GM23338 (cell line): ENCODE measurements at regions not wholly inside any gene's neighbourhood (a gene's known extent, or its start where the extent isn't known, plus 50 kb on each side); places are given as distances from the start of the nearest gene placed in this dataset.

ENCODE experiments used
- ATAC-seq: fragments of 200-7000 bp; cut with Tn5 transposase; 3 replicates; pipeline ENCODE4 v1.9.1; 2020
- DNase-seq: peaks from one replicate; pipeline ENCODE4 v3.0.0-alpha.2; 2015; ENCODE audit warnings: low spot score
- H2AFZ ChIP-seq: fragments of 200-600 bp; sonication (generic); 2 replicates; pipeline ENCODE4 v1.8.0; 2016; ENCODE audit warnings: antibody characterized with exemption, mild to moderate bottlenecking, moderate library complexity
- H3F3A ChIP-seq: fragments of 200-600 bp; sonication (generic); replicated peaks from 2 replicates; pipeline ENCODE4 v1.8.0; 2017; ENCODE audit warnings: antibody characterized with exemption, mixed run types, low read depth
- H3K27ac ChIP-seq: fragments of 200-600 bp; sonication (generic); 2 replicates; pipeline ENCODE4 v1.6.1; 2016; ENCODE audit warnings: low read depth
- H3K27me3 ChIP-seq: fragments of 200-600 bp; sonication (generic); 2 replicates; pipeline ENCODE4 v1.8.0; 2016; ENCODE audit warnings: mild to moderate bottlenecking, mixed run types, moderate library complexity; ENCODE audit not compliant: insufficient read depth
- H3K36me3 ChIP-seq: fragments of 200-600 bp; sonication (generic); 2 replicates; pipeline ENCODE4 v1.8.0; 2016; ENCODE audit warnings: mild to moderate bottlenecking; ENCODE audit not compliant: insufficient read depth
- H3K4me1 ChIP-seq: fragments of 200-600 bp; sonication (generic); 2 replicates; pipeline ENCODE4 v1.8.0; 2016; ENCODE audit warnings: mild to moderate bottlenecking, moderate library complexity; ENCODE audit not compliant: insufficient read depth
- H3K4me2 ChIP-seq: fragments of 200-600 bp; sonication (generic); 2 replicates; pipeline ENCODE4 v1.7.1; 2017; ENCODE audit warnings: mixed run types
- H3K4me3 ChIP-seq: fragments of 200-600 bp; sonication (generic); 2 replicates; pipeline ENCODE4 v1.6.1; 2016; ENCODE audit warnings: mixed run types
- H3K79me2 ChIP-seq: fragments of 200-600 bp; sonication (generic); replicated peaks from 2 replicates; pipeline ENCODE4 v1.8.0; 2017; ENCODE audit warnings: mild to moderate bottlenecking; ENCODE audit not compliant: insufficient read depth
- H3K9me2 ChIP-seq: fragments of 200-600 bp; sonication (generic); 2 replicates; pipeline ENCODE4 v1.8.0; 2017; ENCODE audit not compliant: insufficient read depth
- H4K20me1 ChIP-seq: fragments of 200-600 bp; sonication (generic); replicated peaks from 2 replicates; pipeline ENCODE4 v1.8.0; 2017; ENCODE audit warnings: mild to moderate bottlenecking; ENCODE audit not compliant: insufficient read depth
- H3K27ac Mint-ChIP-seq: 2 replicates; pipeline ENCODE4 v1.8.0; 2020; ENCODE audit warnings: inconsistent platforms, mild to moderate bottlenecking, moderate library complexity, mixed read lengths
- H3K27me3 Mint-ChIP-seq: 3 replicates; pipeline ENCODE4 v1.8.0; 2022; ENCODE audit warnings: low read depth, mild to moderate bottlenecking, moderate library complexity, mixed read lengths, inconsistent platforms; ENCODE audit not compliant: insufficient read depth, poor library complexity
- H3K36me3 Mint-ChIP-seq: 3 replicates; pipeline ENCODE4 v1.8.0; 2021; ENCODE audit warnings: low read depth, mild to moderate bottlenecking, inconsistent platforms, moderate library complexity, mixed read lengths
- H3K4me1 Mint-ChIP-seq: 3 replicates; pipeline ENCODE4 v1.8.0; 2020; ENCODE audit warnings: mild to moderate bottlenecking, inconsistent platforms, mixed read lengths
- H3K4me3 Mint-ChIP-seq: 3 replicates; pipeline ENCODE4 v1.8.0; 2021; ENCODE audit warnings: moderate library complexity, mild to moderate bottlenecking, inconsistent platforms, mixed read lengths
- H3K9me3 Mint-ChIP-seq: 3 replicates; pipeline ENCODE4 v1.8.0; 2020; ENCODE audit warnings: moderate library complexity, mild to moderate bottlenecking, inconsistent platforms, mixed read lengths
- CREB1 ChIP-seq: fragments of 250-450 bp; sonication (Bioruptor Pico); IDR thresholded peaks from 2 replicates; pipeline ENCODE4 v1.5.0; 2020; ENCODE audit warnings: low read depth, mild to moderate bottlenecking, moderate library complexity
- EZH2phosphoT487 ChIP-seq: fragments of 200-600 bp; sonication (generic); IDR thresholded peaks from one replicate; pipeline ENCODE4 v1.8.1; 2018; ENCODE audit warnings: antibody characterized with exemption; ENCODE audit not compliant: unreplicated experiment
- JUNB ChIP-seq: IDR thresholded peaks from one replicate; pipeline ENCODE4 v1.6.1; 2016; ENCODE audit warnings: antibody characterized with exemption; ENCODE audit not compliant: unreplicated experiment
- NANOG ChIP-seq: IDR thresholded peaks from 2 replicates; pipeline ENCODE4 v1.6.1; 2016; ENCODE audit warnings: antibody characterized with exemption, borderline replicate concordance
- POLR2AphosphoS5 ChIP-seq: IDR thresholded peaks from 2 replicates; pipeline ENCODE4 v1.6.1; 2016; ENCODE audit warnings: antibody characterized with exemption, low read depth
- STAT1 ChIP-seq: IDR thresholded peaks from one replicate; pipeline ENCODE4 v1.6.1; 2016; ENCODE audit warnings: antibody characterized with exemption; ENCODE audit not compliant: unreplicated experiment
- TF ChIP-seq, protein P1 (sequence below): IDR thresholded peaks from one replicate; pipeline ENCODE4 v1.6.1; 2018; ENCODE audit warnings: antibody characterized with exemption; ENCODE audit not compliant: unreplicated experiment
- TF ChIP-seq, protein P2 (sequence below), 2 experiments: fragments of 200-600 bp in 1 of 2; sonication (generic) in 1 of 2; conservative IDR thresholded peaks; 2 replicates each; pipeline versions ENCODE4 v1.5.1 to v1.6.1; 2016 to 2017; ENCODE audit warnings: antibody characterized with exemption in 2 of 2, low read depth in 2 of 2, mild to moderate bottlenecking in 2 of 2, moderate library complexity in 1 of 2
- TF ChIP-seq, protein P3 (sequence below): IDR thresholded peaks from 2 replicates; pipeline ENCODE4 v1.6.1; 2016; ENCODE audit warnings: antibody characterized with exemption
- TF ChIP-seq, protein P4 (sequence below): fragments of 250-450 bp; sonication (Bioruptor Pico); IDR thresholded peaks from 2 replicates; pipeline ENCODE4 v1.5.0; 2020; ENCODE audit warnings: mild to moderate bottlenecking, moderate library complexity

DNA sequence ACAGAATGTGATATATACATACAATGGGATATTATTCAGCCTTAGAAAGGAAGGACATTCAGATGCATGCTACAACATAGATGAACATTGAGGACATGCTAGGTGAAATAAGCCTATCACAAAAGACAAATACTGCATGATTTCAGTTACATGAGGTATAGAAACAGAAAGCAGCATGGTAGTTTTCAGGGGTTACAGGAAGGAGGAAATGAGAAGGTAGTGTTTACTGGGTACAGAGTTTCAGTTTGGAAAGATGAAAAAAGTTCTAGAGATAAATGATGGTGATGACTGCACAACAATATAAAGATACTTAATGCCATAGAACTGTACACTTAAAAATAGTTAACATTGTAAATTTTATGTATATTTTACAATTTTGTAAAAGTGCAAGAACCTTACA is 266.7 kb upstream of the C11orf87 start:
- H3K9me2 ChIP-seq, result no peaks in the 10 kb centered on the region; the same call in 1 of the 2 replicates
- DNase-seq (no peak), ATAC-seq (no peak)
- Mint-ChIP-seq H3K4me3 (no peak overlapping the region), H3K36me3 (no peaks in the 10 kb centered on the region), H3K27ac (no peak overlapping the region), H3K9me3 (peaks cover 4% of the 10 kb centered on the region; the same call in 2 of the 3 replicates), H3K27me3 (peaks cover 3% of the 10 kb centered on the region), H3K4me1 (peaks cover 5% of the 10 kb centered on the region; the same call in 2 of the 3 replicates)
- no peak for TF ChIP-seq CREB1
- TF ChIP-seq JUNB, result no peak
- TF ChIP-seq, protein P1, sequence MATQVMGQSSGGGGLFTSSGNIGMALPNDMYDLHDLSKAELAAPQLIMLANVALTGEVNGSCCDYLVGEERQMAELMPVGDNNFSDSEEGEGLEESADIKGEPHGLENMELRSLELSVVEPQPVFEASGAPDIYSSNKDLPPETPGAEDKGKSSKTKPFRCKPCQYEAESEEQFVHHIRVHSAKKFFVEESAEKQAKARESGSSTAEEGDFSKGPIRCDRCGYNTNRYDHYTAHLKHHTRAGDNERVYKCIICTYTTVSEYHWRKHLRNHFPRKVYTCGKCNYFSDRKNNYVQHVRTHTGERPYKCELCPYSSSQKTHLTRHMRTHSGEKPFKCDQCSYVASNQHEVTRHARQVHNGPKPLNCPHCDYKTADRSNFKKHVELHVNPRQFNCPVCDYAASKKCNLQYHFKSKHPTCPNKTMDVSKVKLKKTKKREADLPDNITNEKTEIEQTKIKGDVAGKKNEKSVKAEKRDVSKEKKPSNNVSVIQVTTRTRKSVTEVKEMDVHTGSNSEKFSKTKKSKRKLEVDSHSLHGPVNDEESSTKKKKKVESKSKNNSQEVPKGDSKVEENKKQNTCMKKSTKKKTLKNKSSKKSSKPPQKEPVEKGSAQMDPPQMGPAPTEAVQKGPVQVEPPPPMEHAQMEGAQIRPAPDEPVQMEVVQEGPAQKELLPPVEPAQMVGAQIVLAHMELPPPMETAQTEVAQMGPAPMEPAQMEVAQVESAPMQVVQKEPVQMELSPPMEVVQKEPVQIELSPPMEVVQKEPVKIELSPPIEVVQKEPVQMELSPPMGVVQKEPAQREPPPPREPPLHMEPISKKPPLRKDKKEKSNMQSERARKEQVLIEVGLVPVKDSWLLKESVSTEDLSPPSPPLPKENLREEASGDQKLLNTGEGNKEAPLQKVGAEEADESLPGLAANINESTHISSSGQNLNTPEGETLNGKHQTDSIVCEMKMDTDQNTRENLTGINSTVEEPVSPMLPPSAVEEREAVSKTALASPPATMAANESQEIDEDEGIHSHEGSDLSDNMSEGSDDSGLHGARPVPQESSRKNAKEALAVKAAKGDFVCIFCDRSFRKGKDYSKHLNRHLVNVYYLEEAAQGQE, result no peak
- TF ChIP-seq EZH2phosphoT487, result no peak
- H4K20me1 ChIP-seq, result no peaks in the 10 kb centered on the region
- H3K27me3 ChIP-seq, result no peaks in the 10 kb centered on the region
- no peaks in the 10 kb centered on the region for H3K36me3 ChIP-seq
- no peak overlapping the region for H3K27ac ChIP-seq
- no peak overlapping the region for H3K4me3 ChIP-seq
- H3K79me2 ChIP-seq, result no peaks in the 10 kb centered on the region
- H3K4me1 ChIP-seq, result no peaks in the 10 kb centered on the region
- no peaks in the 10 kb centered on the region for H3F3A ChIP-seq
- no peak overlapping the region for H3K4me2 ChIP-seq
- H2AFZ ChIP-seq, result no peak overlapping the region

DNA sequence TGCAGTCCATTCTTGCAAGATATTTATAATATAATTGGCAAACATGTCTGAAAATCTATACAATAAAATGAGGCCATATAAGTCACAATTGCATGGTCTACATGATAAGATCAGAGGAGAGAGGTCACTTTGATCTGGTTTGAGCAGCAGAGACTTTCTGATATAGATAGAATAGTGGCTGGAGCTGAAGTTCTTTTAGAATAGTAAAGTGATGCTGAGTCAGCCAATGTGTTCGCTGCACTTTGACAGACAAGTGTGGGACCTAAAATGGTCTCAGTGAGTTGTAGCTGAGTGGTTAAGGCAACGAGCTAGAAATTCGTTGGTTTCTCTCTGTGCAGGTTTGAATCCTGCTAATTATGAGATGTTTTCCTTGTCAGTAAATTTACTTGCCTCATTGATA is 257.0 kb upstream of the C11orf87 start:
- H3K4me1 ChIP-seq, result no peaks in the 10 kb centered on the region
- H3K36me3 Mint-ChIP-seq, result no peaks in the 10 kb centered on the region
- peaks cover 3% of the 10 kb centered on the region for H3K9me2 ChIP-seq
- no peaks in the 10 kb centered on the region for H3K27me3 ChIP-seq
- H3K4me2 ChIP-seq, result no peak overlapping the region
- no peaks in the 10 kb centered on the region for H3K79me2 ChIP-seq
- H3K36me3 ChIP-seq, result no peaks in the 10 kb centered on the region
- ATAC-seq, result no peak
- no peaks in the 10 kb centered on the region for H3K4me1 Mint-ChIP-seq
- no peak for DNase-seq
- H3K27ac Mint-ChIP-seq, result no peak overlapping the region
- no peak overlapping the region for H3K4me3 ChIP-seq
- no peaks in the 10 kb centered on the region for H3F3A ChIP-seq
- no peaks in the 10 kb centered on the region for H3K27me3 Mint-ChIP-seq
- H4K20me1 ChIP-seq, result no peaks in the 10 kb centered on the region
- no peak overlapping the region for H3K27ac ChIP-seq
- no peaks in the 10 kb centered on the region for H3K9me3 Mint-ChIP-seq
- H2AFZ ChIP-seq, result peak overlapping the region; percentile 18; the same call in 1 of the 2 replicates
- H3K4me3 Mint-ChIP-seq, result no peak overlapping the region
- no peak for TF ChIP-seq JUNB
- TF ChIP-seq STAT1, result no peak
- no peak for TF ChIP-seq POLR2AphosphoS5
- TF ChIP-seq NANOG, result no peak
- TF ChIP-seq, protein P2, sequence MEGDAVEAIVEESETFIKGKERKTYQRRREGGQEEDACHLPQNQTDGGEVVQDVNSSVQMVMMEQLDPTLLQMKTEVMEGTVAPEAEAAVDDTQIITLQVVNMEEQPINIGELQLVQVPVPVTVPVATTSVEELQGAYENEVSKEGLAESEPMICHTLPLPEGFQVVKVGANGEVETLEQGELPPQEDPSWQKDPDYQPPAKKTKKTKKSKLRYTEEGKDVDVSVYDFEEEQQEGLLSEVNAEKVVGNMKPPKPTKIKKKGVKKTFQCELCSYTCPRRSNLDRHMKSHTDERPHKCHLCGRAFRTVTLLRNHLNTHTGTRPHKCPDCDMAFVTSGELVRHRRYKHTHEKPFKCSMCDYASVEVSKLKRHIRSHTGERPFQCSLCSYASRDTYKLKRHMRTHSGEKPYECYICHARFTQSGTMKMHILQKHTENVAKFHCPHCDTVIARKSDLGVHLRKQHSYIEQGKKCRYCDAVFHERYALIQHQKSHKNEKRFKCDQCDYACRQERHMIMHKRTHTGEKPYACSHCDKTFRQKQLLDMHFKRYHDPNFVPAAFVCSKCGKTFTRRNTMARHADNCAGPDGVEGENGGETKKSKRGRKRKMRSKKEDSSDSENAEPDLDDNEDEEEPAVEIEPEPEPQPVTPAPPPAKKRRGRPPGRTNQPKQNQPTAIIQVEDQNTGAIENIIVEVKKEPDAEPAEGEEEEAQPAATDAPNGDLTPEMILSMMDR (conservative IDR thresholded peaks at IDR 0.05; ENCODE audit: low read depth in 2 of 2), result no peak
- TF ChIP-seq, protein P3, sequence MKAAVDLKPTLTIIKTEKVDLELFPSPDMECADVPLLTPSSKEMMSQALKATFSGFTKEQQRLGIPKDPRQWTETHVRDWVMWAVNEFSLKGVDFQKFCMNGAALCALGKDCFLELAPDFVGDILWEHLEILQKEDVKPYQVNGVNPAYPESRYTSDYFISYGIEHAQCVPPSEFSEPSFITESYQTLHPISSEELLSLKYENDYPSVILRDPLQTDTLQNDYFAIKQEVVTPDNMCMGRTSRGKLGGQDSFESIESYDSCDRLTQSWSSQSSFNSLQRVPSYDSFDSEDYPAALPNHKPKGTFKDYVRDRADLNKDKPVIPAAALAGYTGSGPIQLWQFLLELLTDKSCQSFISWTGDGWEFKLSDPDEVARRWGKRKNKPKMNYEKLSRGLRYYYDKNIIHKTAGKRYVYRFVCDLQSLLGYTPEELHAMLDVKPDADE, result no peak
- TF ChIP-seq EZH2phosphoT487, result no peak
- TF ChIP-seq, protein P4, sequence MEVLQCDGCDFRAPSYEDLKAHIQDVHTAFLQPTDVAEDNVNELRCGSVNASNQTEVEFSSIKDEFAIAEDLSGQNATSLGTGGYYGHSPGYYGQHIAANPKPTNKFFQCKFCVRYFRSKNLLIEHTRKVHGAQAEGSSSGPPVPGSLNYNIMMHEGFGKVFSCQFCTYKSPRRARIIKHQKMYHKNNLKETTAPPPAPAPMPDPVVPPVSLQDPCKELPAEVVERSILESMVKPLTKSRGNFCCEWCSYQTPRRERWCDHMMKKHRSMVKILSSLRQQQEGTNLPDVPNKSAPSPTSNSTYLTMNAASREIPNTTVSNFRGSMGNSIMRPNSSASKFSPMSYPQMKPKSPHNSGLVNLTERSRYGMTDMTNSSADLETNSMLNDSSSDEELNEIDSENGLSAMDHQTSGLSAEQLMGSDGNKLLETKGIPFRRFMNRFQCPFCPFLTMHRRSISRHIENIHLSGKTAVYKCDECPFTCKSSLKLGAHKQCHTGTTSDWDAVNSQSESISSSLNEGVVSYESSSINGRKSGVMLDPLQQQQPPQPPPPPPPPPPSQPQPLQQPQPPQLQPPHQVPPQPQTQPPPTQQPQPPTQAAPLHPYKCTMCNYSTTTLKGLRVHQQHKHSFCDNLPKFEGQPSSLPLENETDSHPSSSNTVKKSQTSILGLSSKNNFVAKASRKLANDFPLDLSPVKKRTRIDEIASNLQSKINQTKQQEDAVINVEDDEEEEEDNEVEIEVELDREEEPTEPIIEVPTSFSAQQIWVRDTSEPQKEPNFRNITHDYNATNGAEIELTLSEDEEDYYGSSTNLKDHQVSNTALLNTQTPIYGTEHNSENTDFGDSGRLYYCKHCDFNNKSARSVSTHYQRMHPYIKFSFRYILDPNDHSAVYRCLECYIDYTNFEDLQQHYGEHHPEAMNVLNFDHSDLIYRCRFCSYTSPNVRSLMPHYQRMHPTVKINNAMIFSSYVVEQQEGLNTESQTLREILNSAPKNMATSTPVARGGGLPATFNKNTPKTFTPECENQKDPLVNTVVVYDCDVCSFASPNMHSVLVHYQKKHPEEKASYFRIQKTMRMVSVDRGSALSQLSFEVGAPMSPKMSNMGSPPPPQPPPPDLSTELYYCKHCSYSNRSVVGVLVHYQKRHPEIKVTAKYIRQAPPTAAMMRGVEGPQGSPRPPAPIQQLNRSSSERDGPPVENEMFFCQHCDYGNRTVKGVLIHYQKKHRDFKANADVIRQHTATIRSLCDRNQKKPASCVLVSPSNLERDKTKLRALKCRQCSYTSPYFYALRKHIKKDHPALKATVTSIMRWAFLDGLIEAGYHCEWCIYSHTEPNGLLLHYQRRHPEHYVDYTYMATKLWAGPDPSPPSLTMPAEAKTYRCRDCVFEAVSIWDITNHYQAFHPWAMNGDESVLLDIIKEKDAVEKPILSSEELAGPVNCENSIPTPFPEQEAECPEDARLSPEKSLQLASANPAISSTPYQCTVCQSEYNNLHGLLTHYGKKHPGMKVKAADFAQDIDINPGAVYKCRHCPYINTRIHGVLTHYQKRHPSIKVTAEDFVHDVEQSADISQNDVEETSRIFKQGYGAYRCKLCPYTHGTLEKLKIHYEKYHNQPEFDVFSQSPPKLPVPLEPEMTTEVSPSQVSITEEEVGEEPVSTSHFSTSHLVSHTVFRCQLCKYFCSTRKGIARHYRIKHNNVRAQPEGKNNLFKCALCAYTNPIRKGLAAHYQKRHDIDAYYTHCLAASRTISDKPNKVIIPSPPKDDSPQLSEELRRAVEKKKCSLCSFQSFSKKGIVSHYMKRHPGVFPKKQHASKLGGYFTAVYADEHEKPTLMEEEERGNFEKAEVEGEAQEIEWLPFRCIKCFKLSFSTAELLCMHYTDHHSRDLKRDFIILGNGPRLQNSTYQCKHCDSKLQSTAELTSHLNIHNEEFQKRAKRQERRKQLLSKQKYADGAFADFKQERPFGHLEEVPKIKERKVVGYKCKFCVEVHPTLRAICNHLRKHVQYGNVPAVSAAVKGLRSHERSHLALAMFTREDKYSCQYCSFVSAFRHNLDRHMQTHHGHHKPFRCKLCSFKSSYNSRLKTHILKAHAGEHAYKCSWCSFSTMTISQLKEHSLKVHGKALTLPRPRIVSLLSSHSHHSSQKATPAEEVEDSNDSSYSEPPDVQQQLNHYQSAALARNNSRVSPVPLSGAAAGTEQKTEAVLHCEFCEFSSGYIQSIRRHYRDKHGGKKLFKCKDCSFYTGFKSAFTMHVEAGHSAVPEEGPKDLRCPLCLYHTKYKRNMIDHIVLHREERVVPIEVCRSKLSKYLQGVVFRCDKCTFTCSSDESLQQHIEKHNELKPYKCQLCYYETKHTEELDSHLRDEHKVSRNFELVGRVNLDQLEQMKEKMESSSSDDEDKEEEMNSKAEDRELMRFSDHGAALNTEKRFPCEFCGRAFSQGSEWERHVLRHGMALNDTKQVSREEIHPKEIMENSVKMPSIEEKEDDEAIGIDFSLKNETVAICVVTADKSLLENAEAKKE (CRISPR knock-in tag), result no peak
